GM12873 (cell line): ENCODE measurements at regions not wholly inside any gene's neighbourhood (a gene's known extent, or its start where the extent isn't known, plus 50 kb on each side); places are given as distances from the start of the nearest gene placed in this dataset.
A peak's percentile ranks its signal among the peaks of the same experiment; 100 is the strongest.

Experiments used
- CTCF ChIP-seq: IDR thresholded peaks from 2 replicates; pipeline ENCODE4 v1.5.1; 2012; ENCODE audit warnings: low read depth, mild to moderate bottlenecking, moderate library complexity, low read length, control low read depth; ENCODE audit not compliant: insufficient read depth; ENCODE audit errors: missing control alignments

GRCh38 chr2:147051814-147052213, 793.0 kb upstream of the ACVR2A start:
- TF ChIP-seq CTCF, result no peak

GRCh38 chr2:147051248-147051647, 793.6 kb upstream of the ACVR2A start:
- TF ChIP-seq CTCF, result no peak

- no peak for TF ChIP-seq CTCF
Measured at GRCh38 chr2:147049957-147050356, 794.9 kb upstream of the ACVR2A start.

- TF ChIP-seq CTCF, result no peak
Measured at GRCh38 chr2:147046473-147046872, 798.4 kb upstream of the ACVR2A start.

- peak; percentile 79 for TF ChIP-seq CTCF
Measured at GRCh38 chr2:147045113-147045512, 799.7 kb upstream of the ACVR2A start.

- no peak for TF ChIP-seq CTCF
Measured at GRCh38 chr2:147041121-147041494, 803.7 kb upstream of the ACVR2A start.

- TF ChIP-seq CTCF, result no peak
Measured at GRCh38 chr2:147040298-147041120, 804.3 kb upstream of the ACVR2A start.

GRCh38 chr2:147037048-147037447, 807.8 kb upstream of the ACVR2A start:
- TF ChIP-seq CTCF, result no peak
